ENCODE measurements at regions not wholly inside any gene's neighbourhood (a gene's known extent, or its start where the extent isn't known, plus 50 kb on each side); places are given as distances from the start of the nearest gene placed in this dataset.
A peak's percentile ranks its signal among the peaks of the same experiment; 100 is the strongest.

DNA sequence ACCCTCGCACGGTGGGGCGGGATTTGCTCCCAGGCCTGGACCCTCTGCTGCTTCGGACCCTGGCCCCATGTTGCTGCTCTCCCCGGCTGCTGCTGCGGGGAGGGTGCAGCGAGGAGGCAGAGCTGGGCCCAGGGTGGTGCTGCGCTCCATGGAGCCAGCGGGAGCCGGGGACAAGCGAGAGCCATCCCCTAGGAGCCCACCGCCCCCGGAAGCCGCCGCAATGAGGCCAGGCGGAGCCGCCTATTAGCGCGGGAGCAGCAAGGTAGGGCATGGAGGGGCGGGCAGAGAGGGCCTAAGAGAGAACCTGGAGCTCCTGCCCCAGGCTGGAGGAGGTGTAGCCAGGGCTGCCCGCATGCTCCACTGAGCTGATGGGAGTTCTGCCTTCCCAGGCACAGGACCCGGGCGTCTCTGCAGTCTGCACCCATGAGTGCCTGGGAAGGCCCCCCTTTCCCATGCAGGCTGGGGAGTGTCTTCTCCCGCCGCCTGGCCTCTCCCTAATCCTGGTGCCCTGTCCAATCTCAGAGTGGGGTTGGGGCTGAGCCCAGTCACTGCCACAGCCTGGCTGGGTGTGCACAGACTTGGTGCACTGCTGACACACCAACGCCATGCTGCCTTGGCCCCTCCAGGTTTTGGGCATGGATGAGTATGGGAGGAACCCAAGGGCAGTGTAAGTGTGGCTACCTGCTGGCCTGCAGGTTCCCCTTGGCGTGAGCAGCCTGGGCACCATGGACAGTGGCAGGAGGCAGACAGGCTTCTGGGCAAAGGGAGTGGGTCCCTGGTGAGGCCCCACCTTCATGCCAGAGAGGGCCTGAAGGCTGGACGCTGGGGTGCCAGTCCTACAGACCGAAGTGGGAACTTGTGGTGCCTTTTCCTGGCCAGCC is 360.6 kb upstream of the MAP3K7 start:
- Mint-ChIP-seq H3K4me1 (peaks cover 12% of the 10 kb centered on the region), H3K27me3 (ENCODE audit: low read depth) (no peaks in the 10 kb centered on the region), H3K36me3 (no peaks in the 10 kb centered on the region), H3K27ac (no peak overlapping the region), H3K4me3 (no peak overlapping the region), H3K9me3 (no peaks in the 10 kb centered on the region)
- DNase-seq (ENCODE audit: low spot score in 2 of 2, unreplicated experiment in 2 of 2), result no peak
- TF ChIP-seq, protein P1, sequence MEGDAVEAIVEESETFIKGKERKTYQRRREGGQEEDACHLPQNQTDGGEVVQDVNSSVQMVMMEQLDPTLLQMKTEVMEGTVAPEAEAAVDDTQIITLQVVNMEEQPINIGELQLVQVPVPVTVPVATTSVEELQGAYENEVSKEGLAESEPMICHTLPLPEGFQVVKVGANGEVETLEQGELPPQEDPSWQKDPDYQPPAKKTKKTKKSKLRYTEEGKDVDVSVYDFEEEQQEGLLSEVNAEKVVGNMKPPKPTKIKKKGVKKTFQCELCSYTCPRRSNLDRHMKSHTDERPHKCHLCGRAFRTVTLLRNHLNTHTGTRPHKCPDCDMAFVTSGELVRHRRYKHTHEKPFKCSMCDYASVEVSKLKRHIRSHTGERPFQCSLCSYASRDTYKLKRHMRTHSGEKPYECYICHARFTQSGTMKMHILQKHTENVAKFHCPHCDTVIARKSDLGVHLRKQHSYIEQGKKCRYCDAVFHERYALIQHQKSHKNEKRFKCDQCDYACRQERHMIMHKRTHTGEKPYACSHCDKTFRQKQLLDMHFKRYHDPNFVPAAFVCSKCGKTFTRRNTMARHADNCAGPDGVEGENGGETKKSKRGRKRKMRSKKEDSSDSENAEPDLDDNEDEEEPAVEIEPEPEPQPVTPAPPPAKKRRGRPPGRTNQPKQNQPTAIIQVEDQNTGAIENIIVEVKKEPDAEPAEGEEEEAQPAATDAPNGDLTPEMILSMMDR (IDR thresholded peaks at IDR 0.05; ENCODE audit: unreplicated experiment), result no peak

DNA sequence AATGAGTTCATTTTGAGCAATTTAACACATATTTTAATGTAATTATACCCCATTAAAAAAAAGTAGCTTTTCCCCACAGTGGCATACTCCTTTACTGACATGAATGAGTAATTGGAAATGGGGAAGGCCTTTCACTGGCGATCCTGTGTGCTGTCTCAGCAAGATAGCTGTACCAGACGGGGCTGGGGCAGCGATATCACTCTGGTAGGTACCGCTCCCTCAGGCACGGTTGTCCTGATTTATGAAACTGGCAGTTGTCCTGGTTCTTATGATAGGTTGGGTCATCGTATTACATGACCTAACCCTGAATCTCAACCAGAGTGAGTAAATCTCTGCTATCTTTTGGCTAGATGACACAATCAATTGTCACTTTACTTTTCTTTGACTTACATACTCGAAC is 355.0 kb upstream of the MAP3K7 start:
- peaks cover 24% of the 10 kb centered on the region for H3K4me1 Mint-ChIP-seq
- no peak for DNase-seq (ENCODE audit: low spot score in 2 of 2, unreplicated experiment in 2 of 2)
- H3K4me3 Mint-ChIP-seq, result no peak overlapping the region
- peaks cover 4% of the 10 kb centered on the region for H3K9me3 Mint-ChIP-seq
- H3K36me3 Mint-ChIP-seq, result no peaks in the 10 kb centered on the region
- TF ChIP-seq, protein P1 (IDR thresholded peaks at IDR 0.05; ENCODE audit: unreplicated experiment), result no peak
- H3K27ac Mint-ChIP-seq, result peak overlapping the region; percentile 43
- H3K27me3 Mint-ChIP-seq (ENCODE audit: low read depth), result no peaks in the 10 kb centered on the region

GRCh38 chr6:90940812-90941481 is 354.1 kb upstream of the MAP3K7 start:
- Mint-ChIP-seq H3K4me3 (no peak overlapping the region), H3K9me3 (peaks cover 4% of the 10 kb centered on the region), H3K4me1 (peaks cover 24% of the 10 kb centered on the region), H3K27me3 (ENCODE audit: low read depth) (no peaks in the 10 kb centered on the region), H3K36me3 (no peaks in the 10 kb centered on the region), H3K27ac (no peak overlapping the region)
- TF ChIP-seq, protein P1 (IDR thresholded peaks at IDR 0.05; ENCODE audit: unreplicated experiment), result peak; percentile 56
- DNase-seq (ENCODE audit: low spot score in 2 of 2, unreplicated experiment in 2 of 2), result no peak

- Mint-ChIP-seq H3K27ac (no peak overlapping the region), H3K27me3 (ENCODE audit: low read depth) (no peaks in the 10 kb centered on the region), H3K9me3 (peaks cover 4% of the 10 kb centered on the region), H3K36me3 (no peaks in the 10 kb centered on the region), H3K4me1 (peaks cover 29% of the 10 kb centered on the region), H3K4me3 (no peak overlapping the region)
- TF ChIP-seq, protein P1 (IDR thresholded peaks at IDR 0.05; ENCODE audit: unreplicated experiment), result no peak
- no peak for DNase-seq (ENCODE audit: low spot score in 2 of 2, unreplicated experiment in 2 of 2)
Observed at GRCh38 chr6:90939906-90940305, 353.0 kb upstream of the MAP3K7 start.

DNA sequence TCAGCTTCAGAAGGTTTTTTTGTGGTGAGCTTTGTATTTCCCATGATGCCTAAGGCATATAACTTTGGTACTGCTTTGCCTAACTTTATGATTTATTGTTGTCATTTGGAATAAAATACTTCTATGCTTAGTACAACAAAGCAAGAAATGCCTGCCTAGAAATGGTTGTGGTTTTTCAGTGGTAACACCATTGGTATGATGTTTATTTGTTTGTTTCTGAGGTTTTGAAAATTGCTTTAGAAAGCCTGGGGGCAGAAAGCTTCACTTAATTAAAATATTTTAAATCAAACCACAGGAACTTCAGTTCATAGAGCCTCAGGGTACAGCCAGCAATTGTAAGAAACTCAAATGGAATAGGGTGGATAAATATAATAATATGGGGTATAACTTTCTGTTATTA is 351.2 kb upstream of the MAP3K7 start:
- Mint-ChIP-seq H3K27ac (no peak overlapping the region), H3K4me1 (peaks cover 34% of the 10 kb centered on the region), H3K27me3 (ENCODE audit: low read depth) (peaks cover 1% of the 10 kb centered on the region), H3K36me3 (no peaks in the 10 kb centered on the region), H3K4me3 (no peak overlapping the region), H3K9me3 (peaks cover 4% of the 10 kb centered on the region)
- TF ChIP-seq, protein P1 (IDR thresholded peaks at IDR 0.05; ENCODE audit: unreplicated experiment), result no peak
- DNase-seq (ENCODE audit: low spot score in 2 of 2, unreplicated experiment in 2 of 2), result no peak
